ENCODE measurements at regions not wholly inside any gene's neighbourhood (a gene's known extent, or its start where the extent isn't known, plus 50 kb on each side); places are given as distances from the start of the nearest gene placed in this dataset.

- TF ChIP-seq, protein P1, sequence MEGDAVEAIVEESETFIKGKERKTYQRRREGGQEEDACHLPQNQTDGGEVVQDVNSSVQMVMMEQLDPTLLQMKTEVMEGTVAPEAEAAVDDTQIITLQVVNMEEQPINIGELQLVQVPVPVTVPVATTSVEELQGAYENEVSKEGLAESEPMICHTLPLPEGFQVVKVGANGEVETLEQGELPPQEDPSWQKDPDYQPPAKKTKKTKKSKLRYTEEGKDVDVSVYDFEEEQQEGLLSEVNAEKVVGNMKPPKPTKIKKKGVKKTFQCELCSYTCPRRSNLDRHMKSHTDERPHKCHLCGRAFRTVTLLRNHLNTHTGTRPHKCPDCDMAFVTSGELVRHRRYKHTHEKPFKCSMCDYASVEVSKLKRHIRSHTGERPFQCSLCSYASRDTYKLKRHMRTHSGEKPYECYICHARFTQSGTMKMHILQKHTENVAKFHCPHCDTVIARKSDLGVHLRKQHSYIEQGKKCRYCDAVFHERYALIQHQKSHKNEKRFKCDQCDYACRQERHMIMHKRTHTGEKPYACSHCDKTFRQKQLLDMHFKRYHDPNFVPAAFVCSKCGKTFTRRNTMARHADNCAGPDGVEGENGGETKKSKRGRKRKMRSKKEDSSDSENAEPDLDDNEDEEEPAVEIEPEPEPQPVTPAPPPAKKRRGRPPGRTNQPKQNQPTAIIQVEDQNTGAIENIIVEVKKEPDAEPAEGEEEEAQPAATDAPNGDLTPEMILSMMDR (IDR thresholded peaks at IDR 0.05), result no peak
- TF ChIP-seq POLR2A (IDR thresholded peaks at IDR 0.05), result no peak
Measured at GRCh38 chr16:13517841-13518240, 402.1 kb upstream of the ERCC4 start.

All from right lobe of liver (tissue), 4 donors.